Endodermal cell (in vitro differentiated cells): ENCODE measurements at regions not wholly inside any gene's neighbourhood (a gene's known extent, or its start where the extent isn't known, plus 50 kb on each side); places are given as distances from the start of the nearest gene placed in this dataset.

Source experiments
- DNase-seq: peaks from one replicate; pipeline ENCODE4 v3.0.0-alpha.2; 2017
- H3K27ac ChIP-seq: 2 replicates; pipeline ENCODE4 v1.5.1; 2013; ENCODE audit warnings: mild to moderate bottlenecking, low read depth, low read length, moderate library complexity
- H3K27me3 ChIP-seq: 2 replicates; pipeline ENCODE4 v1.6.1; 2013; ENCODE audit warnings: mild to moderate bottlenecking, low read length, moderate library complexity; ENCODE audit not compliant: insufficient read depth, control insufficient read depth, poor library complexity, severe bottlenecking
- H3K36me3 ChIP-seq: 2 replicates; pipeline ENCODE4 v1.7.0; 2013; ENCODE audit warnings: mild to moderate bottlenecking, low read length, moderate library complexity; ENCODE audit not compliant: control insufficient read depth, insufficient read depth
- H3K4me1 ChIP-seq: one replicate; pipeline ENCODE4 v1.7.0; 2013; ENCODE audit warnings: low read length; ENCODE audit not compliant: control insufficient read depth, insufficient read depth
- H3K4me3 ChIP-seq: 2 replicates; pipeline ENCODE4 v1.5.1; 2013; ENCODE audit warnings: mild to moderate bottlenecking, low read length, moderate library complexity
- H3K9ac ChIP-seq: 2 replicates; pipeline ENCODE4 v1.6.1; 2013; ENCODE audit warnings: mild to moderate bottlenecking, low read length, moderate library complexity; ENCODE audit not compliant: poor library complexity, severe bottlenecking; ENCODE audit errors: extremely low read depth
- H3K9me3 ChIP-seq: 2 replicates; pipeline ENCODE4 v1.6.1; 2013; ENCODE audit warnings: mild to moderate bottlenecking, low read length, moderate library complexity; ENCODE audit not compliant: control insufficient read depth
- H3K27ac Mint-ChIP-seq: 2 replicates; pipeline ENCODE4 v1.8.0; 2020; ENCODE audit warnings: mixed read lengths
- H3K27me3 Mint-ChIP-seq: 2 replicates; pipeline ENCODE4 v1.8.0; 2021; ENCODE audit warnings: mild to moderate bottlenecking, mixed read lengths; ENCODE audit not compliant: insufficient read depth
- H3K36me3 Mint-ChIP-seq: 2 replicates; pipeline ENCODE4 v1.8.0; 2020; ENCODE audit warnings: low read depth, mixed read lengths
- H3K4me1 Mint-ChIP-seq: 2 replicates; pipeline ENCODE4 v1.8.0; 2020; ENCODE audit warnings: mixed read lengths
- H3K4me3 Mint-ChIP-seq: 2 replicates; pipeline ENCODE4 v1.8.0; 2020; ENCODE audit warnings: mild to moderate bottlenecking, moderate library complexity, mixed read lengths
- H3K9me3 Mint-ChIP-seq: 2 replicates; pipeline ENCODE4 v1.8.0; 2020; ENCODE audit warnings: mild to moderate bottlenecking, mixed read lengths
- WGBS, 2 experiments: methylation state at CpG; one replicate each; pipeline versions ENCODE4 v1.1.5 to v1.1.7; 2013; ENCODE audit warnings: missing lambda C conversion rate in 2 of 2, mixed read lengths in 1 of 2; ENCODE audit not compliant: insufficient coverage in 1 of 2, insufficient read length in 1 of 2; 5-methylcytosine and 5-hydroxymethylcytosine counted together
- TF ChIP-seq, protein P1 (sequence below): fragments of 200-600 bp; sonication (generic); conservative IDR thresholded peaks from 2 replicates; pipeline ENCODE4 v1.5.0; 2021; ENCODE audit warnings: antibody characterized with exemption, mild to moderate bottlenecking

GRCh38 chr6:137349856-137350830 is 131.0 kb upstream of the IFNGR1 start:
- Histone ChIP-seq H3K4me3 (no peak overlapping the region), H3K36me3 (no peaks in the 10 kb centered on the region), H3K9me3 (no peaks in the 10 kb centered on the region), H3K4me1 (no peaks in the 10 kb centered on the region), H3K9ac (no peak overlapping the region), H3K27ac (no peak overlapping the region), H3K27me3 (peaks cover 7% of the 10 kb centered on the region)
- no peak for DNase-seq
- Mint-ChIP-seq H3K4me3 (no peak overlapping the region), H3K36me3 (no peaks in the 10 kb centered on the region), H3K27me3 (peaks cover 2% of the 10 kb centered on the region), H3K4me1 (no peaks in the 10 kb centered on the region), H3K9me3 (no peaks in the 10 kb centered on the region), H3K27ac (no peak overlapping the region)
- TF ChIP-seq, protein P1, sequence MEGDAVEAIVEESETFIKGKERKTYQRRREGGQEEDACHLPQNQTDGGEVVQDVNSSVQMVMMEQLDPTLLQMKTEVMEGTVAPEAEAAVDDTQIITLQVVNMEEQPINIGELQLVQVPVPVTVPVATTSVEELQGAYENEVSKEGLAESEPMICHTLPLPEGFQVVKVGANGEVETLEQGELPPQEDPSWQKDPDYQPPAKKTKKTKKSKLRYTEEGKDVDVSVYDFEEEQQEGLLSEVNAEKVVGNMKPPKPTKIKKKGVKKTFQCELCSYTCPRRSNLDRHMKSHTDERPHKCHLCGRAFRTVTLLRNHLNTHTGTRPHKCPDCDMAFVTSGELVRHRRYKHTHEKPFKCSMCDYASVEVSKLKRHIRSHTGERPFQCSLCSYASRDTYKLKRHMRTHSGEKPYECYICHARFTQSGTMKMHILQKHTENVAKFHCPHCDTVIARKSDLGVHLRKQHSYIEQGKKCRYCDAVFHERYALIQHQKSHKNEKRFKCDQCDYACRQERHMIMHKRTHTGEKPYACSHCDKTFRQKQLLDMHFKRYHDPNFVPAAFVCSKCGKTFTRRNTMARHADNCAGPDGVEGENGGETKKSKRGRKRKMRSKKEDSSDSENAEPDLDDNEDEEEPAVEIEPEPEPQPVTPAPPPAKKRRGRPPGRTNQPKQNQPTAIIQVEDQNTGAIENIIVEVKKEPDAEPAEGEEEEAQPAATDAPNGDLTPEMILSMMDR: no peak
- WGBS, 2 experiments: 80 to 92% methylated on average over 6 to 11 of the region's 11 CpGs

DNA sequence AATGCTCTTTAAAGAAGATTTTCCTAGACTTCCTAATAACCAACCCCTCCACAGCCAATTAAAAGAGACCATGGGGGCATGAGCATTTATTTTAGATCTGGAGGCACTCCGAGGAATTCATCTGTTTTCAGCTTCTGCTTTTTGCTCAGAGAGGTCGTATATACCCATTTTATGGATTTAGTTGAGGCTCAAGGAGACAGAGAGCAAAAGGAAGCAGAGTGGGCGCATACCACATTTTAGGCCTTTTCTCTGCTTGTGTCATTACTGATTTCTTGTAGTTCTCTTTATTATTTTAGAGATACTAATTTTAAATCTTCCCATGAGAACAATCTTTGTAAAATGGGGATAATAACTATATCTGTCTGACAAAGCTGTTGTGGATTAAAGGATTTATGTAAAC is 129.6 kb upstream of the IFNGR1 start:
- Mint-ChIP-seq H3K27ac (no peak overlapping the region), H3K4me3 (no peak overlapping the region), H3K4me1 (no peaks in the 10 kb centered on the region), H3K27me3 (peaks cover 9% of the 10 kb centered on the region), H3K36me3 (no peaks in the 10 kb centered on the region), H3K9me3 (no peaks in the 10 kb centered on the region)
- Histone ChIP-seq H3K27ac (no peak overlapping the region), H3K36me3 (no peaks in the 10 kb centered on the region), H3K9me3 (no peaks in the 10 kb centered on the region), H3K4me1 (no peaks in the 10 kb centered on the region), H3K27me3 (peaks cover 15% of the 10 kb centered on the region), H3K4me3 (no peak overlapping the region), H3K9ac (no peak overlapping the region)
- no peak for DNase-seq
- TF ChIP-seq, protein P1: no peak
- whole genome bisulfite sequencing, 2 experiments: 80 to 100% methylated on average over 2 to 3 of the region's 3 CpGs

DNA sequence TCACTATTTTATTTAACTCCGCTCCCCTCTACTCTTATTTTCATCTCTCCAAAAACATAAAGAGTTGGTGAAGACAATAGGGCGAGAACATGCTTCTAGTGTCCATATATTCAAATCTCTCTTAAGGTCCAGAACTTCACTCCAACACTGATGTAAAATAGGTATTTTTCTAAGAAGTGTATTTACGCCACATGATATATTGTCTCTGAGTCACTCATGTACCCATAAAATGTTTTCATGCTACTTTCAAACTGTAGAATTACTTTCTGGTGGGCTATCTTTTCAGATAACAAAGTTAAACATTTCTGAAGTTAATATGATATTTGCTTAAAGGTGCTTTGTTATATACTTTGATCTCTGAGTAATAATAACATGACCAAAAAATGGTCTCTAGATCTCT is 124.1 kb upstream of the IFNGR1 start:
- H3K9me3 Mint-ChIP-seq: no peaks in the 10 kb centered on the region
- H3K27ac Mint-ChIP-seq: no peak overlapping the region
- TF ChIP-seq, protein P1: no peak
- DNase-seq: no peak
- WGBS, 2 experiments: 95 to 100% methylated on average over 1 to 3 of the region's 3 CpGs
- Histone ChIP-seq H3K9ac (no peak overlapping the region), H3K4me1 (no peaks in the 10 kb centered on the region), H3K4me3 (no peak overlapping the region), H3K9me3 (no peaks in the 10 kb centered on the region), H3K27ac (no peak overlapping the region), H3K36me3 (no peaks in the 10 kb centered on the region), H3K27me3 (peaks cover 15% of the 10 kb centered on the region)
- peaks cover 10% of the 10 kb centered on the region for H3K4me1 Mint-ChIP-seq
- peaks cover 9% of the 10 kb centered on the region for H3K27me3 Mint-ChIP-seq
- no peak overlapping the region for H3K4me3 Mint-ChIP-seq
- no peaks in the 10 kb centered on the region for H3K36me3 Mint-ChIP-seq
